Natural killer cell (primary cell): ENCODE measurements at regions not wholly inside any gene's neighbourhood (a gene's known extent, or its start where the extent isn't known, plus 50 kb on each side); places are given as distances from the start of the nearest gene placed in this dataset.

ENCODE experiments used
- ATAC-seq, 3 donors: fragments of 150-1000 bp in 2 of 3; fragments of 200-7000 bp in 1 of 3; cut with Tn5 transposase; 1 replicate in 1 of 3; 2 replicates in 2 of 3; pipeline ENCODE4 v1.10.0; 2021; ENCODE audit warnings: mild to moderate bottlenecking in 2 of 3, moderate library complexity in 2 of 3
- DNase-seq, 2 donors: peaks; one replicate each; pipeline versions ENCODE4 v3.0.0 to v3.0.0-alpha.2; 2013 to 2021; ENCODE audit warnings: mixed read lengths in 1 of 2
- H3K27ac ChIP-seq: one replicate; pipeline ENCODE4 v1.5.1; 2013; ENCODE audit warnings: mild to moderate bottlenecking, low read length
- H3K27me3 ChIP-seq: one replicate; pipeline ENCODE4 v1.6.1; 2013; ENCODE audit warnings: low read length; ENCODE audit not compliant: control insufficient read depth, insufficient read depth
- H3K36me3 ChIP-seq: one replicate; pipeline ENCODE4 v1.6.1; 2013; ENCODE audit warnings: low read length; ENCODE audit not compliant: control insufficient read depth, insufficient read depth
- H3K4me1 ChIP-seq: one replicate; pipeline ENCODE4 v1.6.1; 2013; ENCODE audit warnings: low read length; ENCODE audit not compliant: control insufficient read depth, insufficient read depth
- H3K4me3 ChIP-seq: one replicate; pipeline ENCODE4 v1.5.1; 2013; ENCODE audit warnings: low read length
- H3K9me3 ChIP-seq: one replicate; pipeline ENCODE4 v1.6.1; 2013; ENCODE audit warnings: low read length; ENCODE audit not compliant: control insufficient read depth, insufficient read depth
- H3K27ac Mint-ChIP-seq, 2 donors: one replicate each; pipeline ENCODE4 v1.8.0; 2022; ENCODE audit warnings: mild to moderate bottlenecking in 2 of 2, mixed read lengths in 2 of 2, moderate library complexity in 1 of 2
- H3K27me3 Mint-ChIP-seq, 2 donors: one replicate each; pipeline ENCODE4 v1.8.0; 2022; ENCODE audit warnings: low read depth in 2 of 2, mixed read lengths in 2 of 2
- H3K36me3 Mint-ChIP-seq: one replicate; pipeline ENCODE4 v1.8.0; 2022; ENCODE audit warnings: mixed read lengths
- H3K4me1 Mint-ChIP-seq, 2 donors: one replicate each; pipeline ENCODE4 v1.8.0; 2022; ENCODE audit warnings: mixed read lengths in 2 of 2
- H3K4me3 Mint-ChIP-seq: one replicate; pipeline ENCODE4 v1.8.0; 2022; ENCODE audit warnings: mild to moderate bottlenecking, moderate library complexity, mixed read lengths
- H3K9me3 Mint-ChIP-seq, 2 donors: one replicate each; pipeline ENCODE4 v1.8.0; 2022; ENCODE audit warnings: mixed read lengths in 2 of 2
- WGBS: methylation state at CpG from one replicate; pipeline ENCODE4 v1.1.7; 2013; ENCODE audit warnings: missing lambda C conversion rate; ENCODE audit not compliant: insufficient coverage; 5-methylcytosine and 5-hydroxymethylcytosine counted together
- intact Hi-C: fragments of 100-400 bp; cut with micrococcal nuclease; formaldehyde crosslinking; loops from one replicate; pipeline ENCODE4 v1.14.2; 2022
- TF ChIP-seq, protein P1 (sequence below): fragments of 200-600 bp; IDR thresholded peaks from one replicate; pipeline ENCODE4 v1.8.0; 2022; ENCODE audit warnings: antibody characterized with exemption

DNA sequence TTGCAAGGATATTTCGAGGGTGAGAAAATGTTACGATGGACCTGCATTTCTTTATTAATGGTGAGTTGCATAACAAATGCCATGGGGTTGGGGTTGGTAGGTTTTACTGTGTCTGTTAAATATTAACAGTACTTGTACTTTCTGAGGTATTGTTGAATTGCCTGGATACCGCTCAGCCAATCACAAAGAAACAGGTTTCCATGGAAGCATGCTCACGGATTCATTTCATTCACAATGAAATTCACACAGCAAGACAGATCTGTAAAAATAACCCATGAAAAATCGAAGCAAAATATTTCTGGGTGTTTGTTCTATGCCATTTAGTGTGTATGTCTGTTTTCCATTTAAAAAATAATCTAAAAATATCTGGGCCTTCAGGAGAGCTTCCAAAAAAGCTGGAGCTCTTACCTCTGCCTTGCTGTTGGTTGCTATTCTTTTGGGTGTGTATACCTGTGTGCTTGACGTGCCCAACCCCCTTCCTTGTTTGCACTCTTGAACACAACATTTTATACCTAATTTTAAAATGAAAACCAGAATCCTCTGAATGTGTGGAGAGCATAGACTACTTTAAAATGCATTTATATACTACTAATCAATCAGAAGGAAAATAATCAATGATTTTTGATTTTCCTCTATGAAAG lies 479.8 kb upstream of the TBL1XR1 start:
- WGBS: 87% methylated on average over 4 of the region's 6 CpGs
- intact Hi-C loops: no loop called here
- Histone ChIP-seq H3K27ac (no peak overlapping the region), H3K27me3 (no peaks in the 10 kb centered on the region), H3K4me3 (no peak overlapping the region), H3K9me3 (no peaks in the 10 kb centered on the region), H3K4me1 (peaks cover 13% of the 10 kb centered on the region), H3K36me3 (no peaks in the 10 kb centered on the region)
- Mint-ChIP-seq H3K9me3 (peaks cover 0 to 3% of the 10 kb centered on the region in 2 donors), H3K27me3 (no peaks in the 10 kb centered on the region), H3K4me3 (no peak overlapping the region), H3K36me3 (no peaks in the 10 kb centered on the region), H3K4me1 (peaks cover 35 to 36% of the 10 kb centered on the region in 2 donors), H3K27ac (no peak overlapping the region)
- DNase-seq (no peak), ATAC-seq (no peak)
- TF ChIP-seq, protein P1, sequence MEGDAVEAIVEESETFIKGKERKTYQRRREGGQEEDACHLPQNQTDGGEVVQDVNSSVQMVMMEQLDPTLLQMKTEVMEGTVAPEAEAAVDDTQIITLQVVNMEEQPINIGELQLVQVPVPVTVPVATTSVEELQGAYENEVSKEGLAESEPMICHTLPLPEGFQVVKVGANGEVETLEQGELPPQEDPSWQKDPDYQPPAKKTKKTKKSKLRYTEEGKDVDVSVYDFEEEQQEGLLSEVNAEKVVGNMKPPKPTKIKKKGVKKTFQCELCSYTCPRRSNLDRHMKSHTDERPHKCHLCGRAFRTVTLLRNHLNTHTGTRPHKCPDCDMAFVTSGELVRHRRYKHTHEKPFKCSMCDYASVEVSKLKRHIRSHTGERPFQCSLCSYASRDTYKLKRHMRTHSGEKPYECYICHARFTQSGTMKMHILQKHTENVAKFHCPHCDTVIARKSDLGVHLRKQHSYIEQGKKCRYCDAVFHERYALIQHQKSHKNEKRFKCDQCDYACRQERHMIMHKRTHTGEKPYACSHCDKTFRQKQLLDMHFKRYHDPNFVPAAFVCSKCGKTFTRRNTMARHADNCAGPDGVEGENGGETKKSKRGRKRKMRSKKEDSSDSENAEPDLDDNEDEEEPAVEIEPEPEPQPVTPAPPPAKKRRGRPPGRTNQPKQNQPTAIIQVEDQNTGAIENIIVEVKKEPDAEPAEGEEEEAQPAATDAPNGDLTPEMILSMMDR: no peak

DNA sequence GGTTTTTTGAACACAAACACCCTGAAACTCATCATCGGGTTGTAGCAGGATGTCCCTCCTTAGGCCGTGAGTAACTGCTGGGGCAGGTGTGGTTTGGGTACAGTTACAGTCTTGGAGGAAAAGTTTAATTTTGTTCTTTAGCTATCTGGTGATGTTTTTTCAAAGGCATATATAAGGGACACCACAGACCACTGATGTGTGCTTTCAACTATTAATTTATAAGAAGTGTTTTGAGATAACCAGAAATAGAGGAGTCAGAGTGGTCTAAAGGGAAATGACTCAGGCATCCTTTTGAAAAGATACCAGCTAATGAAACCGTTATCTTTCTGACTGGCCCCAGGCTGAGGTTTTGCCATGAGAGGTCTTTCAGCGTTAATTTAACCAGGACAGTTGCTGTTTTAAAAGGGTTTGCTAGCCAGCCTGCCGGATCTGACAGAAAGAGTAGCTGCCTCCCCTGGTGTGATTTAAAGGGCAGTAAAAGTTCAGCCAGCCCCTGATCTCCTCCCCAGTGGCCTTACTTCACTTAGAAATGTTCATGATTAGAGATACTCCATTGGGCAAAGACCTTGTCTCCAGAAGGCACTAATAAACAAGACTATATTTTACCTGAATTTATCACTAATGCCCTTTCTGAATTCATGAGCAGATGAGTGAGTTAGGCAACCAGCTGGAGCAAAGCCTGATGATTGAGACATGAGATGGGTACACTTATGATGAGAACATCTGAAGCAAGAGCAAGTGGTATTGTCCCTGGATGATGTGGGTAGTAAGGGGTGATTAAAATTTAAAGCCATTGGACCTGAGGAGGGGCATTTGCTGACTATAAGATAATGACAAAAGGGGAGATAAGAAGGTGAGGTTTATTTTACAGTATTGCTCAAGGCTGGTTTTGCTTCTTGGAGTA lies 482.5 kb upstream of the TBL1XR1 start:
- H3K36me3 ChIP-seq: no peaks in the 10 kb centered on the region
- DNase-seq (peak in 1 of 2 donors; percentile 35), ATAC-seq (peak; percentile 57 to 80 (median 65))
- no peaks in the 10 kb centered on the region for H3K9me3 ChIP-seq
- Mint-ChIP-seq H3K9me3 (peaks cover 0 to 3% of the 10 kb centered on the region in 2 donors), H3K4me3 (peak overlapping the region; percentile 25), H3K27me3 (no peaks in the 10 kb centered on the region), H3K36me3 (no peaks in the 10 kb centered on the region), H3K27ac (peak overlapping the region; percentile 82 to 84), H3K4me1 (peaks cover 55 to 59% of the 10 kb centered on the region in 2 donors)
- no peak overlapping the region for H3K4me3 ChIP-seq
- peak overlapping the region; percentile 57 for H3K27ac ChIP-seq
- TF ChIP-seq, protein P1: no peak
- intact Hi-C loops: loop anchor here (1.0 to 10.0 kb wide), 4 partner anchors 33 to 483 kb away; partner anchors contain the start of gene TBL1XR1
- no peaks in the 10 kb centered on the region for H3K27me3 ChIP-seq
- peaks cover 23% of the 10 kb centered on the region for H3K4me1 ChIP-seq
- 3% methylated on average over 5 of the region's 5 CpGs for whole genome bisulfite sequencing

DNA sequence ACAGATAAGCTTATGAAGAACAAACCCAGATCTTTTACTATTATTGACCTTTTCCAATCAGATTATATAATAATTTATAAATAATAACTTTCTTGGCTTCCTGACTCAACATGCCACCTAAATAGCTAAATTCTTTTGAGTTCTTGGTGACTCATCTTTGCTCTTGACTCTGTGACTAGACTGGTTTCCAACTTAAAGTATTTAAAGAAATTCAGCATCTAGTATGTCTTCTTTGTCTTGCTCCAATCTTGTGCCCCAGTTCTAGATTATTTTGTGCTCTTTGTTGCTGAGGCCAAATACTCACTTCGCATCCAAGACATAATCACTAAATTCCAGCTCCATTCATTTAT lies 483.2 kb upstream of the TBL1XR1 start:
- intact Hi-C loops: loop anchor here (5.0 to 10.0 kb wide), 3 partner anchors 33 to 483 kb away; partner anchors contain the start of gene TBL1XR1
- 100% methylated on average over 1 of the region's 1 CpG for WGBS
- Histone ChIP-seq H3K36me3 (no peaks in the 10 kb centered on the region), H3K27me3 (no peaks in the 10 kb centered on the region), H3K27ac (peak overlapping the region; percentile 57), H3K4me3 (no peak overlapping the region), H3K4me1 (peaks cover 23% of the 10 kb centered on the region), H3K9me3 (no peaks in the 10 kb centered on the region)
- ATAC-seq (no peak), DNase-seq (no peak)
- Mint-ChIP-seq H3K27me3 (no peaks in the 10 kb centered on the region), H3K4me3 (peak overlapping the region; percentile 38), H3K4me1 (peaks cover 62 to 64% of the 10 kb centered on the region in 2 donors), H3K27ac (peak overlapping the region; percentile 82 to 84), H3K36me3 (no peaks in the 10 kb centered on the region), H3K9me3 (peaks cover 0 to 3% of the 10 kb centered on the region in 2 donors)
- TF ChIP-seq, protein P1: no peak
